DND-41 (cell line): ENCODE measurements at regions not wholly inside any gene's neighbourhood (a gene's known extent, or its start where the extent isn't known, plus 50 kb on each side); places are given as distances from the start of the nearest gene placed in this dataset.

Experiments
- ATAC-seq: fragments of 200-7000 bp; cut with Tn5 transposase; 3 replicates; pipeline ENCODE4 v1.9.1; 2021; ENCODE audit warnings: low read depth; ENCODE audit not compliant: insufficient read depth
- DNase-seq: peaks from one replicate; pipeline ENCODE4 v3.0.0-alpha.2; 2020
- H2AFZ ChIP-seq: 2 replicates; pipeline ENCODE4 v1.6.0; 2012; ENCODE audit warnings: low read depth, low read length
- H3K27ac ChIP-seq: 2 replicates; pipeline ENCODE4 v1.5.1; 2012; ENCODE audit warnings: low read length, inconsistent platforms
- H3K27me3 ChIP-seq: fragments of 200-600 bp; sonication (generic); 2 replicates; pipeline ENCODE4 v1.6.0; 2012; ENCODE audit warnings: low read length, mild to moderate bottlenecking, inconsistent platforms; ENCODE audit not compliant: insufficient read depth, poor library complexity
- H3K36me3 ChIP-seq: 2 replicates; pipeline ENCODE4 v1.5.1; 2012; ENCODE audit warnings: low read length, inconsistent platforms; ENCODE audit not compliant: insufficient read depth
- H3K4me1 ChIP-seq: 2 replicates; pipeline ENCODE4 v1.5.1; 2012; ENCODE audit warnings: mild to moderate bottlenecking, low read length; ENCODE audit not compliant: insufficient read depth
- H3K4me2 ChIP-seq: 2 replicates; pipeline ENCODE4 v1.6.0; 2012; ENCODE audit warnings: mild to moderate bottlenecking, moderate library complexity, low read length, inconsistent platforms; ENCODE audit not compliant: insufficient read depth
- H3K4me3 ChIP-seq, 2 experiments: fragments of 200-600 bp in 1 of 2; shearing (Covaris generic) in 1 of 2; 2 replicates each; pipeline ENCODE4 v1.5.1; 2012 to 2016; ENCODE audit warnings: inconsistent platforms in 2 of 2, low read length in 2 of 2, mild to moderate bottlenecking in 2 of 2, low read depth in 1 of 2, moderate library complexity in 1 of 2
- H3K79me2 ChIP-seq: 2 replicates; pipeline ENCODE4 v1.6.0; 2012; ENCODE audit warnings: low read length, inconsistent platforms; ENCODE audit not compliant: insufficient read depth
- H3K9ac ChIP-seq: 2 replicates; pipeline ENCODE4 v1.6.0; 2012; ENCODE audit warnings: low read depth, mild to moderate bottlenecking, inconsistent platforms, low read length, moderate library complexity
- H3K9me3 ChIP-seq: 2 replicates; pipeline ENCODE4 v1.5.1; 2012; ENCODE audit warnings: low read length, moderate library complexity, mild to moderate bottlenecking, inconsistent platforms; ENCODE audit not compliant: insufficient read depth, severe bottlenecking
- H4K20me1 ChIP-seq: 2 replicates; pipeline ENCODE4 v1.6.0; 2012; ENCODE audit warnings: low read length; ENCODE audit not compliant: insufficient read depth
- EZH2 ChIP-seq: IDR thresholded peaks from 3 replicates; pipeline ENCODE4 v1.6.1; 2012; ENCODE audit warnings: borderline replicate concordance, low read depth, mild to moderate bottlenecking, moderate library complexity, low read length, inconsistent platforms; ENCODE audit not compliant: severe bottlenecking
- TF ChIP-seq, protein P1 (sequence below): IDR thresholded peaks from 2 replicates; pipeline ENCODE4 v1.5.1; 2012; ENCODE audit warnings: borderline replicate concordance, low read length, moderate library complexity, mild to moderate bottlenecking; ENCODE audit not compliant: poor library complexity, severe bottlenecking; ENCODE audit errors: extremely low read depth

DNA sequence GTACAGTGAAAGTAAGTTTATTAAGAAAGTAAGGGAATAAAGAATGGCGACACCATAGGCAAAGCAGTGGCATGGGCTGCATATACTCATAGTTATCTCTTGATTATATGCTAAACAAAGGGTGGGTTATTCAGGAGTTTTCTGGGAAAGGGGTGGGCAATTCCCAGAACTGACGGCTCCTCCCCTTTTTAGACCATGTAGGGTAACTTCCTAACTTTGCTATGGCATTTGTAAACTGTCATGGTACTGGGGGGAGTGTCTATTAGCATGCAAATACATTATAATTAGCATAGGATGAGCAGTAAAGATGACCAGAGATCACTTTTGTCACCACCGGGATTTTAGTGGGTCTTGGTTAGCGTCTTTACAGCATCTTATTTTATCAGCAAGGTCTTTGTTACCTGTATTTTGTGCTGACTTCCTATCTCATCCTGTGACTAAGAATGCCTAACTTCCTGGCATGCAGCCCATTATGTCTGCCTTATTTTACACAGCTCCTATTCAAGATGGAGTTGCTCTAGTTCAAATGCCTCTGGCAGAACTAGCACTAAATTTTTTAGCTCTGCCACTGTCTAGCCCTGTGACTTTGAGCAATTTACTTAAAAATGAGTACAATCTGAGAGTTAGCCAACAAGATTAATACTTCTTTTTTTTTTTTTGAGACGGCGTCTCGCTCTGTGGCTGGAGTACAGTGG is 110.3 kb upstream of the PALMD start:
- H3K27ac ChIP-seq, result no peak overlapping the region
- H3K36me3 ChIP-seq, result no peaks in the 10 kb centered on the region
- ATAC-seq (no peak), DNase-seq (no peak)
- no peak overlapping the region for H3K9ac ChIP-seq
- H3K4me1 ChIP-seq, result no peaks in the 10 kb centered on the region
- H3K9me3 ChIP-seq, result no peaks in the 10 kb centered on the region
- H3K27me3 ChIP-seq, result no peaks in the 10 kb centered on the region
- H3K4me3 ChIP-seq, result no peak overlapping the region
- no peak overlapping the region for H3K4me2 ChIP-seq
- no peaks in the 10 kb centered on the region for H3K79me2 ChIP-seq
- TF ChIP-seq EZH2, result no peak
- TF ChIP-seq, protein P1, sequence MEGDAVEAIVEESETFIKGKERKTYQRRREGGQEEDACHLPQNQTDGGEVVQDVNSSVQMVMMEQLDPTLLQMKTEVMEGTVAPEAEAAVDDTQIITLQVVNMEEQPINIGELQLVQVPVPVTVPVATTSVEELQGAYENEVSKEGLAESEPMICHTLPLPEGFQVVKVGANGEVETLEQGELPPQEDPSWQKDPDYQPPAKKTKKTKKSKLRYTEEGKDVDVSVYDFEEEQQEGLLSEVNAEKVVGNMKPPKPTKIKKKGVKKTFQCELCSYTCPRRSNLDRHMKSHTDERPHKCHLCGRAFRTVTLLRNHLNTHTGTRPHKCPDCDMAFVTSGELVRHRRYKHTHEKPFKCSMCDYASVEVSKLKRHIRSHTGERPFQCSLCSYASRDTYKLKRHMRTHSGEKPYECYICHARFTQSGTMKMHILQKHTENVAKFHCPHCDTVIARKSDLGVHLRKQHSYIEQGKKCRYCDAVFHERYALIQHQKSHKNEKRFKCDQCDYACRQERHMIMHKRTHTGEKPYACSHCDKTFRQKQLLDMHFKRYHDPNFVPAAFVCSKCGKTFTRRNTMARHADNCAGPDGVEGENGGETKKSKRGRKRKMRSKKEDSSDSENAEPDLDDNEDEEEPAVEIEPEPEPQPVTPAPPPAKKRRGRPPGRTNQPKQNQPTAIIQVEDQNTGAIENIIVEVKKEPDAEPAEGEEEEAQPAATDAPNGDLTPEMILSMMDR, result no peak
- no peaks in the 10 kb centered on the region for H4K20me1 ChIP-seq
- H2AFZ ChIP-seq, result no peak overlapping the region

DNA sequence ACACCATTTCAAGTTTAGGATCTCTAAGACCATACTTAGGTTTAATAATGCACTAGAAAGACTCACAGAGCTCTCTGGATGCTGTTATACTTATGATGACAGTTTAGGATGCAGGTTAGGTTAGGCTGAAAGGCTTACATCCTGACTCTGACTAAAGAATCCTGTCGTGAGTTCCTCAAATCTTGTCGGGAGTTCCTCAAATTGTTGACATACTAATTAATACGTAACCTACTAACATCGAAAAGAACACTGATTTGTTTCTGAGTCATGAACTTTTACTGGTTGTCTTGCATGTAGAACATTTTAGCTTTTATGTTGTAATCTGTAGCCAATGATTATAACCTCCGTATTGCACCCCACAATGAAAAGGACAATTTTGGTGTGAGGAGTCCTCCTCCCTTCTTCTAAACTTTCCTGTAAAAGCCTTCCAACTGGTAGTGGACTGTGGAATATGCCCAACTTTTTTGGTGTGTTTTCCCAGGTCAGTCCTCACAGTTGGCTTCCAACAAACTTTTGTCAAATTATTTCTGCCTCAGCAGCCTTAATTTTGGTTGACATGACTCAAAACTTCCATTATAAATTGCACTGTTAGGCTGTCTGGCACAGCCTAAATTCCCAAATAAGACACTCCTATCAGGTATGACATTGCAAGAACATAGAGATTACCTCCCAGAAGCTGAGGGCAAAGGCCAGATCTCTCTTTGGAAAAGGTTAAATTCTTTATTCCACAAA is 107.9 kb upstream of the PALMD start:
- Histone ChIP-seq H3K36me3 (no peaks in the 10 kb centered on the region), H4K20me1 (no peaks in the 10 kb centered on the region), H3K4me1 (no peaks in the 10 kb centered on the region), H3K27me3 (no peaks in the 10 kb centered on the region), H3K9me3 (no peaks in the 10 kb centered on the region), H3K9ac (no peak overlapping the region), H3K79me2 (no peaks in the 10 kb centered on the region), H2AFZ (no peak overlapping the region), H3K4me2 (no peak overlapping the region), H3K27ac (no peak overlapping the region), H3K4me3 (no peak overlapping the region)
- DNase-seq, result no peak
- TF ChIP-seq EZH2, result no peak
- TF ChIP-seq, protein P1, result no peak
- no peak for ATAC-seq

DNA sequence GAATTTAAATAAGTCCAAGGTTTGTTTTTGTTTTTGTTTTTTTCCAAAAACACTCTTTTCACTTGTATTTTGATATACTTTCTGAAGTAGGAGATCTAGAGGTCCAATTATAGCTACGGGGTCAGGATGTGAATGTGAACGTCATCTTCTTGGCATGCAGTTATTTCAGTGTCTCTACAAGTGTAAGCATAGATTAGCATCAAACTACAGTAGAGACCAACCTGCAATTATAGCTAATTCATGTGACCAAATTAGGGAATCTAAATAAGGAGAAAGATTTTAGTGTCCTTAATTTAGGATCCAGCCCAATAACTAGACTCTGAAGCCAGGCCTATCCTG is 107.3 kb upstream of the PALMD start:
- DNase-seq (no peak), ATAC-seq (no peak)
- Histone ChIP-seq H3K9ac (no peak overlapping the region), H3K4me3 (no peak overlapping the region), H3K79me2 (no peaks in the 10 kb centered on the region), H3K27me3 (no peaks in the 10 kb centered on the region), H3K4me1 (no peaks in the 10 kb centered on the region), H3K27ac (no peak overlapping the region), H3K4me2 (no peak overlapping the region), H3K9me3 (no peaks in the 10 kb centered on the region), H3K36me3 (no peaks in the 10 kb centered on the region), H2AFZ (no peak overlapping the region), H4K20me1 (no peaks in the 10 kb centered on the region)
- TF ChIP-seq EZH2, result no peak
- TF ChIP-seq, protein P1, result no peak
